ENCODE measurements at regions not wholly inside any gene's neighbourhood (a gene's known extent, or its start where the extent isn't known, plus 50 kb on each side); places are given as distances from the start of the nearest gene placed in this dataset.

- no peak overlapping the region for H3K27ac Mint-ChIP-seq (ENCODE audit: unreplicated experiment)
- TF ChIP-seq, protein P1, sequence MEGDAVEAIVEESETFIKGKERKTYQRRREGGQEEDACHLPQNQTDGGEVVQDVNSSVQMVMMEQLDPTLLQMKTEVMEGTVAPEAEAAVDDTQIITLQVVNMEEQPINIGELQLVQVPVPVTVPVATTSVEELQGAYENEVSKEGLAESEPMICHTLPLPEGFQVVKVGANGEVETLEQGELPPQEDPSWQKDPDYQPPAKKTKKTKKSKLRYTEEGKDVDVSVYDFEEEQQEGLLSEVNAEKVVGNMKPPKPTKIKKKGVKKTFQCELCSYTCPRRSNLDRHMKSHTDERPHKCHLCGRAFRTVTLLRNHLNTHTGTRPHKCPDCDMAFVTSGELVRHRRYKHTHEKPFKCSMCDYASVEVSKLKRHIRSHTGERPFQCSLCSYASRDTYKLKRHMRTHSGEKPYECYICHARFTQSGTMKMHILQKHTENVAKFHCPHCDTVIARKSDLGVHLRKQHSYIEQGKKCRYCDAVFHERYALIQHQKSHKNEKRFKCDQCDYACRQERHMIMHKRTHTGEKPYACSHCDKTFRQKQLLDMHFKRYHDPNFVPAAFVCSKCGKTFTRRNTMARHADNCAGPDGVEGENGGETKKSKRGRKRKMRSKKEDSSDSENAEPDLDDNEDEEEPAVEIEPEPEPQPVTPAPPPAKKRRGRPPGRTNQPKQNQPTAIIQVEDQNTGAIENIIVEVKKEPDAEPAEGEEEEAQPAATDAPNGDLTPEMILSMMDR (IDR thresholded peaks at IDR 0.05; ENCODE audit: unreplicated experiment) = no peak
- H3K9me3 Mint-ChIP-seq (ENCODE audit: unreplicated experiment) = no peaks in the 10 kb centered on the region
- no peak overlapping the region for H3K4me3 Mint-ChIP-seq (ENCODE audit: unreplicated experiment)
- peaks cover 4% of the 10 kb centered on the region for H3K4me1 Mint-ChIP-seq (ENCODE audit: unreplicated experiment)
- no peak for DNase-seq (ENCODE audit: low spot score)
- no peaks in the 10 kb centered on the region for H3K36me3 Mint-ChIP-seq (ENCODE audit: low read depth, unreplicated experiment)
- H3K27me3 Mint-ChIP-seq (ENCODE audit: unreplicated experiment) = peaks cover 1% of the 10 kb centered on the region
Measured at GRCh38 chr19:28322491-28322890, 890.5 kb downstream of the UQCRFS1 start.

GRCh38 chr19:28319918-28320317 lies 893.0 kb downstream of the UQCRFS1 start:
- peaks cover 4% of the 10 kb centered on the region for H3K4me1 Mint-ChIP-seq (ENCODE audit: unreplicated experiment)
- H3K9me3 Mint-ChIP-seq (ENCODE audit: unreplicated experiment) = no peaks in the 10 kb centered on the region
- H3K4me3 Mint-ChIP-seq (ENCODE audit: unreplicated experiment) = no peak overlapping the region
- TF ChIP-seq, protein P1 (IDR thresholded peaks at IDR 0.05; ENCODE audit: unreplicated experiment) = no peak
- DNase-seq (ENCODE audit: low spot score) = no peak
- H3K27me3 Mint-ChIP-seq (ENCODE audit: unreplicated experiment) = peaks cover 1% of the 10 kb centered on the region
- no peaks in the 10 kb centered on the region for H3K36me3 Mint-ChIP-seq (ENCODE audit: low read depth, unreplicated experiment)
- no peak overlapping the region for H3K27ac Mint-ChIP-seq (ENCODE audit: unreplicated experiment)

DNA sequence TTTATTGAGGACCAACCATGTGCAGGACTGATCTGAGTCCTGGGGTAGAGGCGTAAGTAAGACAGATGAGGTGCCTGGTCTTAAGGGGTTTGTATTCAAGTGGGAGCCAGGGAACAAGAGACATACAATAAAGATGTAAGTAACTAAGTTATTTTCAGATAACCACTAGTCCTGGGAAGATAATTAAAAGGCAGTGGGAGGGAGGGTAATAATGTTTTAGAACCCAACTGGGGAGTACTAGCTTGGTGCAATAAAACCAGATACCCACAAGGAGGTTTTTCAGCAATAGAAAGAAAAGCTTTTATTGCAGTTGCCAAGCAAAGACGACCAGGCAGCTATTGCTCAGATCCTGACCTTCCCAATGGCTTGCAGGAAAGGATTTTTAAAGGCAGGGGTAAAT lies 893.7 kb downstream of the UQCRFS1 start:
- H3K27me3 Mint-ChIP-seq (ENCODE audit: unreplicated experiment) = peaks cover 1% of the 10 kb centered on the region
- TF ChIP-seq, protein P1 (IDR thresholded peaks at IDR 0.05; ENCODE audit: unreplicated experiment) = no peak
- peaks cover 4% of the 10 kb centered on the region for H3K4me1 Mint-ChIP-seq (ENCODE audit: unreplicated experiment)
- H3K9me3 Mint-ChIP-seq (ENCODE audit: unreplicated experiment) = no peaks in the 10 kb centered on the region
- no peak for DNase-seq (ENCODE audit: low spot score)
- no peaks in the 10 kb centered on the region for H3K36me3 Mint-ChIP-seq (ENCODE audit: low read depth, unreplicated experiment)
- no peak overlapping the region for H3K27ac Mint-ChIP-seq (ENCODE audit: unreplicated experiment)
- no peak overlapping the region for H3K4me3 Mint-ChIP-seq (ENCODE audit: unreplicated experiment)

DNA sequence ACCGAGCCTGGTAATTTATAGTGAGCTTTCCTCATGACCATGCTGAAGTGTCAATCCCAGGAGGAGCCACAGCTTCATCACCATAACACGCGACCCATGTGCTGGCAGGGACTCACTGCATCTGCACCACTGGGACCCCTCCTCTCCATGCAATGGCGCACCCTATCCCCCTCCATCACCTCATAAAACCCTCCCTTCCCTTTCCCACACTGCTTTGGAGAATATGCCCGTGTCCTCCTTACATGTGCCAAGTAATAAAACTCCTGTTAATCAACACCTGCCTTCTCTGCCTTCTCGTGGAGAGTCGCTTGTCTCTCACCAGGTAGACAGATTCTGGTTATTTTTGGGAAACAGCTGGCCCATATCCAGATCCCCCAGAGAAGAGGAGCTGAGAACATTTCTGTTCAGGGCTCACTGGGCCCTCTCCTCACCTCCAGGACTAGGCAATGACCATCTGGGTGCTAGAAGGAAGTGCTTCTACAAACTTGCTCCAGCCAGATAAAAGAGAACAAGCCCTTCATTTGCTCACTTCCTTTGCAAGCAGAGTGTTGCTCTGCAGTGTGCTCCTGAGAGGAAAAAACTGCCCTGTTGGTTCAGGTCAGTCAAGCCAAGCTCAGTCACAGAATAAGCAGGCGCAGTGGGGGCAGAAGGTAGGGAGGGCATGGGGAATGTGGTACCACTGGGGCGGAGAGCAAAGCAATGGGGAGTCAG lies 894.3 kb downstream of the UQCRFS1 start:
- no peak for DNase-seq (ENCODE audit: low spot score)
- no peaks in the 10 kb centered on the region for H3K27me3 Mint-ChIP-seq (ENCODE audit: unreplicated experiment)
- no peak overlapping the region for H3K4me3 Mint-ChIP-seq (ENCODE audit: unreplicated experiment)
- TF ChIP-seq, protein P1 (IDR thresholded peaks at IDR 0.05; ENCODE audit: unreplicated experiment) = no peak
- H3K27ac Mint-ChIP-seq (ENCODE audit: unreplicated experiment) = no peak overlapping the region
- peaks cover 4% of the 10 kb centered on the region for H3K4me1 Mint-ChIP-seq (ENCODE audit: unreplicated experiment)
- H3K36me3 Mint-ChIP-seq (ENCODE audit: low read depth, unreplicated experiment) = no peaks in the 10 kb centered on the region
- no peaks in the 10 kb centered on the region for H3K9me3 Mint-ChIP-seq (ENCODE audit: unreplicated experiment)

DNA sequence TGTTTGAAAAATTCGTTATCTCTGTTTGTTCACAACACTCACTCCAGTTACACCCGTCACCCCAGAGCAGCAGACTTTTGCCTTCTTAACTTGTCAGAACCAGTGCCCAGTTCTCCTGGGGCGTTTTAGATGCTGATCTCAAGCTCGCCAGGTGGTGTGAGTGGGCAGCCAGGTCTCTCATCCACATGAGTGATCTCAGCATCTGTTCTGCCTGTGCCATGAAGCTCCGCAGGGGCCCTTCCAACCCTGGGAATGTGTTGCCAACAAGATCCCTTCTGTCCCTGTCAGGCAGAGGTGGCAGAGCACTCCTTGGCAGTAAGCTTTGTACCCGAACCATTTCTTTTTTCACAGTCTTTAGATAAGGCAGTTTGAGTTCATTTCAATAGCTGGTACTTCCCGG lies 896.5 kb downstream of the UQCRFS1 start:
- TF ChIP-seq, protein P1 (IDR thresholded peaks at IDR 0.05; ENCODE audit: unreplicated experiment) = no peak
- no peaks in the 10 kb centered on the region for H3K27me3 Mint-ChIP-seq (ENCODE audit: unreplicated experiment)
- no peak overlapping the region for H3K4me3 Mint-ChIP-seq (ENCODE audit: unreplicated experiment)
- H3K27ac Mint-ChIP-seq (ENCODE audit: unreplicated experiment) = no peak overlapping the region
- peaks cover 4% of the 10 kb centered on the region for H3K4me1 Mint-ChIP-seq (ENCODE audit: unreplicated experiment)
- DNase-seq (ENCODE audit: low spot score) = no peak
- H3K36me3 Mint-ChIP-seq (ENCODE audit: low read depth, unreplicated experiment) = no peaks in the 10 kb centered on the region
- no peaks in the 10 kb centered on the region for H3K9me3 Mint-ChIP-seq (ENCODE audit: unreplicated experiment)
